GM12872 (cell line): ENCODE measurements at regions not wholly inside any gene's neighbourhood (a gene's known extent, or its start where the extent isn't known, plus 50 kb on each side); places are given as distances from the start of the nearest gene placed in this dataset.

Source experiments
- TF ChIP-seq, protein P1 (sequence below): IDR thresholded peaks from 3 replicates; pipeline ENCODE4 v1.5.1; 2011; ENCODE audit warnings: low read depth, mild to moderate bottlenecking, low read length, moderate library complexity; ENCODE audit not compliant: insufficient read depth

- TF ChIP-seq, protein P1, sequence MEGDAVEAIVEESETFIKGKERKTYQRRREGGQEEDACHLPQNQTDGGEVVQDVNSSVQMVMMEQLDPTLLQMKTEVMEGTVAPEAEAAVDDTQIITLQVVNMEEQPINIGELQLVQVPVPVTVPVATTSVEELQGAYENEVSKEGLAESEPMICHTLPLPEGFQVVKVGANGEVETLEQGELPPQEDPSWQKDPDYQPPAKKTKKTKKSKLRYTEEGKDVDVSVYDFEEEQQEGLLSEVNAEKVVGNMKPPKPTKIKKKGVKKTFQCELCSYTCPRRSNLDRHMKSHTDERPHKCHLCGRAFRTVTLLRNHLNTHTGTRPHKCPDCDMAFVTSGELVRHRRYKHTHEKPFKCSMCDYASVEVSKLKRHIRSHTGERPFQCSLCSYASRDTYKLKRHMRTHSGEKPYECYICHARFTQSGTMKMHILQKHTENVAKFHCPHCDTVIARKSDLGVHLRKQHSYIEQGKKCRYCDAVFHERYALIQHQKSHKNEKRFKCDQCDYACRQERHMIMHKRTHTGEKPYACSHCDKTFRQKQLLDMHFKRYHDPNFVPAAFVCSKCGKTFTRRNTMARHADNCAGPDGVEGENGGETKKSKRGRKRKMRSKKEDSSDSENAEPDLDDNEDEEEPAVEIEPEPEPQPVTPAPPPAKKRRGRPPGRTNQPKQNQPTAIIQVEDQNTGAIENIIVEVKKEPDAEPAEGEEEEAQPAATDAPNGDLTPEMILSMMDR = no peak
Observed at GRCh38 chr1:88330201-88330600, 353.9 kb upstream of the PKN2 start.

DNA sequence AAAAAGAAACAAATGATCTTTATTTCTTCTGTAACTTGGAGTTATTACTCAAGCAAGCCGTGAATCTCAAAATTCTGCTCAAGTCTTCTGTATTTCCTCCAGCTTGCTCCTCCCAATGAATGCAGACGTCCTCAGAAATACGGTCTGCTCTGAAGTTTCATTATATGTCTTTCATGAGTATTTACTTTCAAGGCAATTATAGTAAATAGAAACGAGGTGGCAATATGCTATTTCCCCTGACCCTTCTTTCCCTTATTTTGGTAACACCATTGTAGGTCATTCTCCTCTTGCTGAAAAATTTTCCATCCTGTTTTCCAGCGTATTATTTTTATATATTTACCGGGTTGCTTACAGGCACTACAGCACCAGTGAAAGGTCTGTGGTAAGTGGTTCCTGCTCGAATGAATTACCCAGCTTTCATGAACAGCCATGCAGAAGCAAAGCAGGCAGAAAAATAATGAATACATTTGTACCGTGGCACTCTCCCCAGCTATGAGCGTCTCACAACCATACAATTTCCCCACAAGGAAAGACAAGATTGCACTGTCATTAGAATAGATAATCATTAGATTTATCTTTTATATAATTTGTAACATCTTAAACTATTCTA, 350.9 kb upstream of the PKN2 start:
- TF ChIP-seq, protein P1 = no peak

- TF ChIP-seq, protein P1 = no peak
Observed at GRCh38 chr1:88341447-88341846, 342.6 kb upstream of the PKN2 start.

GRCh38 chr1:88350648-88351047, 333.4 kb upstream of the PKN2 start:
- TF ChIP-seq, protein P1 = no peak

DNA sequence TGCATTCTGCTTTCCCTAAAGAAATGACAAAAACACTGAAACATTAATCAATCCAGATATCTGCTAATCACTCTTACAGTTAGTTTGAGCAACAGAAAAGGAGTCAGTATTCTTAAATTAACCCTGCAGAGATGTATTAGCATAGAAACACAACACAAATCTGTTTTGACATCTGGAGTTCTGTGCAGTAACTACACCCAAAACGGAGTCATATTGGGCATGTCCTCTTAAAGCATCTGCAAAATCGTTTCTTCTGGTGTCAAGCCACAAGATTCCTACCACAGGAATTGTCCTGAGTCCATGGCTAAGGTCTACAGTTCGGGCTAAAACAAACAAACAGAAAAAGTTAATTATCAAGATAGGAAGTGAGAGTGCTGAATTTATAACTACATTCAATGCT, 332.1 kb upstream of the PKN2 start:
- TF ChIP-seq, protein P1 = no peak

- TF ChIP-seq, protein P1 = no peak
Observed at GRCh38 chr1:88354256-88354655, 329.8 kb upstream of the PKN2 start.

- TF ChIP-seq, protein P1 = no peak
Observed at GRCh38 chr1:88357729-88358128, 326.3 kb upstream of the PKN2 start.
